ENCODE measurements at regions not wholly inside any gene's neighbourhood (a gene's known extent, or its start where the extent isn't known, plus 50 kb on each side); places are given as distances from the start of the nearest gene placed in this dataset.

GRCh38 chr6:27187231-27188060 lies 60.1 kb upstream of the PRSS16 start:
- no peak for DNase-seq (ENCODE audit: low spot score)
- Histone ChIP-seq H3K27me3 (ENCODE audit: control insufficient read depth in 4 of 4, insufficient read depth in 4 of 4, low read length in 3 of 4) (no peaks in the 10 kb centered on the region), H3K9me3 (ENCODE audit: control insufficient read depth in 4 of 4, low read length in 3 of 4) (no peaks in the 10 kb centered on the region), H3K27ac (ENCODE audit: low read depth in 1 of 2, low read length in 2 of 2) (peak overlapping the region in 1 of 2 donors; percentile 16), H3K4me1 (ENCODE audit: control insufficient read depth in 4 of 4, insufficient read depth in 4 of 4, low read length in 3 of 4) (peaks cover 0 to 6% (median 4%) of the 10 kb centered on the region in 4 donors), H3K9ac (ENCODE audit: low read depth in 1 of 2, low read length in 2 of 2) (no peak overlapping the region), H3K4me3 (ENCODE audit: low read depth in 1 of 3, low read length in 3 of 3) (peak overlapping the region; percentile 60 to 71 (median 70)), H3K36me3 (ENCODE audit: control insufficient read depth in 4 of 4, insufficient read depth in 3 of 4, low read depth in 1 of 4, low read length in 3 of 4) (no peaks in the 10 kb centered on the region)
- TF ChIP-seq TAF1 (conservative IDR thresholded peaks at IDR 0.05) (no peak), REST (IDR thresholded peaks at IDR 0.05) (no peak), SP1 (IDR thresholded peaks at IDR 0.05) (no peak), YY1 (IDR thresholded peaks at IDR 0.05) (no peak), JUND (IDR thresholded peaks at IDR 0.05) (no peak), ZBTB33 (IDR thresholded peaks at IDR 0.05) (no peak), RXRA (IDR thresholded peaks at IDR 0.05) (no peak), FOXA1 (IDR thresholded peaks at IDR 0.05) (no peak), MAX (IDR thresholded peaks at IDR 0.05) (no peak), RAD21 (IDR thresholded peaks at IDR 0.05) (no peak), HNF4A (conservative IDR thresholded peaks at IDR 0.05) (no peak), CTCF (IDR thresholded peaks at IDR 0.05; ENCODE audit: low read depth, low read length, missing input control) (no peak), FOXA2 (IDR thresholded peaks at IDR 0.05) (no peak), GABPA (IDR thresholded peaks at IDR 0.05 in 1 of 2, conservative IDR thresholded peaks at IDR 0.05 in 1 of 2) (no peak), NR2F2 (IDR thresholded peaks at IDR 0.05) (no peak)
- 30% methylated on average over 13 of the region's 13 CpGs for WGBS
